ENCODE measurements at regions not wholly inside any gene's neighbourhood (a gene's known extent, or its start where the extent isn't known, plus 50 kb on each side); places are given as distances from the start of the nearest gene placed in this dataset.
A peak's percentile ranks its signal among the peaks of the same experiment; 100 is the strongest.

DNA sequence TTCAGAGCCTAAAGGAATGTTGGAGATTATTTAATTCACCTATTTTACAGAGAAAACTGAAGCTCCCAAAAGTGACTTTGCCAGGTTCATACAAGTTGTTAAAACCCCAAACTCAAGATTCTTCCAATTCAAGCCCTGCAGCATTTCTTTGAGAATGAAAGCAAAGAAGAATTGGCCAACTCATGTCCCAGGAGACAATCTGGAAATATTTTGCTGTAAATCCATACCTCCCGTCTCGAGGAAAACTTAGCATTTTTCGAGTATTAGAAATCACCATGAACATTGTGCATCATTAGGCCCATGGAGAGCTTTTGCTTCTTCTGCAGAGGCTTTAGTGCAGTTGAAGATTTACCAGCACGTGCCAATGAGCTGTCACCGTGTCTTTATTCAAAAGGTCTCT, 176.4 kb upstream of the KCNJ16 start:
- TF ChIP-seq, protein P1, sequence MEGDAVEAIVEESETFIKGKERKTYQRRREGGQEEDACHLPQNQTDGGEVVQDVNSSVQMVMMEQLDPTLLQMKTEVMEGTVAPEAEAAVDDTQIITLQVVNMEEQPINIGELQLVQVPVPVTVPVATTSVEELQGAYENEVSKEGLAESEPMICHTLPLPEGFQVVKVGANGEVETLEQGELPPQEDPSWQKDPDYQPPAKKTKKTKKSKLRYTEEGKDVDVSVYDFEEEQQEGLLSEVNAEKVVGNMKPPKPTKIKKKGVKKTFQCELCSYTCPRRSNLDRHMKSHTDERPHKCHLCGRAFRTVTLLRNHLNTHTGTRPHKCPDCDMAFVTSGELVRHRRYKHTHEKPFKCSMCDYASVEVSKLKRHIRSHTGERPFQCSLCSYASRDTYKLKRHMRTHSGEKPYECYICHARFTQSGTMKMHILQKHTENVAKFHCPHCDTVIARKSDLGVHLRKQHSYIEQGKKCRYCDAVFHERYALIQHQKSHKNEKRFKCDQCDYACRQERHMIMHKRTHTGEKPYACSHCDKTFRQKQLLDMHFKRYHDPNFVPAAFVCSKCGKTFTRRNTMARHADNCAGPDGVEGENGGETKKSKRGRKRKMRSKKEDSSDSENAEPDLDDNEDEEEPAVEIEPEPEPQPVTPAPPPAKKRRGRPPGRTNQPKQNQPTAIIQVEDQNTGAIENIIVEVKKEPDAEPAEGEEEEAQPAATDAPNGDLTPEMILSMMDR (IDR thresholded peaks at IDR 0.05) = no peak
- Histone ChIP-seq H3K4me3 (no peak overlapping the region), H3K36me3 (no peaks in the 10 kb centered on the region), H3K9me3 (no peaks in the 10 kb centered on the region), H3K4me1 (no peaks in the 10 kb centered on the region), H3K27ac (no peak overlapping the region), H3K27me3 (no peaks in the 10 kb centered on the region)
- ATAC-seq (no peak), DNase-seq (no peak)
- 85% methylated on average over 5 of the region's 5 CpGs for WGBS (ENCODE audit: insufficient coverage, low coverage, low lambda C conversion rate, missing lambda C conversion rate)
- intact Hi-C loops (cut with DNase I) = no loop called here

GRCh38 chr17:69900101-69900500, 174.9 kb upstream of the KCNJ16 start:
- H3K27me3 ChIP-seq = no peaks in the 10 kb centered on the region
- no peak overlapping the region for H3K4me3 ChIP-seq
- TF ChIP-seq, protein P1 (IDR thresholded peaks at IDR 0.05) = no peak
- H3K4me1 ChIP-seq = no peaks in the 10 kb centered on the region
- ATAC-seq (no peak), DNase-seq (no peak)
- H3K9me3 ChIP-seq = no peaks in the 10 kb centered on the region
- H3K27ac ChIP-seq = no peak overlapping the region
- WGBS (ENCODE audit: insufficient coverage, low coverage, low lambda C conversion rate, missing lambda C conversion rate) = 60% methylated on average over 3 of the region's 3 CpGs
- intact Hi-C loops (cut with DNase I) = no loop called here
- H3K36me3 ChIP-seq = no peaks in the 10 kb centered on the region

DNA sequence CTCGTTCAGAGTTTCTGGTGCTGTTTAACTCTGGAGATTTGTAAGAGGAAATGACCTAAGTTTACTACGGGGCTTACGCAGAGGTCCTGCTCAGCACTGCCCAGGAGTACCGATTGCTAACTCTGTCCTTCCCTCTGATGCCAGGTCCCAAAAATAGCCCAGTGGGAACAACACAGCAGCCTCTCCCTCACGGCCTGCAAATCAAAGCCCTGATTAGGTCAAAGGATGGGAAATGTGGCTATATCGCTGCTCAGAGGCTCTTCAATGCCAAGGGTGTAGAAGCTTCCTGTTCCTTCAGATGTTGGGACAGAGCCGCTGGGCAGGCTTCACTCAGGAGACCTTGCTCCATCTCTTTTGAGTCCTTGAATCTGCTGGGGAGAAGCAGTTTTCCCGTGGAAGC, 174.2 kb upstream of the KCNJ16 start:
- TF ChIP-seq, protein P1 (IDR thresholded peaks at IDR 0.05) = no peak
- no peak for TF ChIP-seq POLR2A (IDR thresholded peaks at IDR 0.05)
- H3K4me3 ChIP-seq = no peak overlapping the region
- no peaks in the 10 kb centered on the region for H3K36me3 ChIP-seq
- H3K27me3 ChIP-seq = no peaks in the 10 kb centered on the region
- no peak overlapping the region for H3K27ac ChIP-seq
- H3K4me1 ChIP-seq = no peaks in the 10 kb centered on the region
- 37% methylated on average over 8 of the region's 8 CpGs for WGBS (ENCODE audit: insufficient coverage, low coverage, low lambda C conversion rate, missing lambda C conversion rate)
- intact Hi-C loops (cut with DNase I) = no loop called here
- ATAC-seq (peak in 1 of 4 donors; percentile 17), DNase-seq (no peak)
- no peaks in the 10 kb centered on the region for H3K9me3 ChIP-seq

DNA sequence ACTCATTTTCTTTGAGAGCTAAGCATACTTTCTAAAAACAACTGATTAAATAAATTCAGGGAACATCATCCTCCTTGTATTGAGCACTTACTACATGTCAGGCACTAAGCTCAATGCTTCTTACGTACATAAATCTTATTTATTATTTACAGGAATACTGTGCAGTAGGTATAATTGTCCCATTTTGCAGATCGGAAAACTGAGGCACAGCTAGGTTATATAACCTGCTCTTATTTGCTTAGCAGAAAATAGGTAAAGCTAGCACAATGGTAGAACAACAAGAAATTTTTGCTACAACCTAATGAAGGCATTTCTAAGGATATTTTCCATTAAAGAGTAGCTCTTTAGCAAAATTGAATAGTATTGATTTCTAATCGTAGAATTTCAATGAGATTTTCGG, 168.7 kb upstream of the KCNJ16 start:
- Histone ChIP-seq H3K4me3 (no peak overlapping the region), H3K9me3 (no peaks in the 10 kb centered on the region), H3K4me1 (no peaks in the 10 kb centered on the region), H3K36me3 (no peaks in the 10 kb centered on the region), H3K27ac (no peak overlapping the region), H3K27me3 (peaks cover 0 to 4% of the 10 kb centered on the region in 2 donors)
- no peak for DNase-seq
- intact Hi-C loops (cut with DNase I) = no loop called here
- TF ChIP-seq POLR2A (IDR thresholded peaks at IDR 0.05) = no peak
- TF ChIP-seq, protein P1 (IDR thresholded peaks at IDR 0.05) = no peak
- no peak for ATAC-seq
- 72% methylated on average over 4 of the region's 4 CpGs for WGBS (ENCODE audit: insufficient coverage, low coverage, low lambda C conversion rate, missing lambda C conversion rate)
